ENCODE measurements at regions not wholly inside any gene's neighbourhood (a gene's known extent, or its start where the extent isn't known, plus 50 kb on each side); places are given as distances from the start of the nearest gene placed in this dataset.
"Not testable (repeated sequence)": the region's sequence is repeated elsewhere in the genome, so short reads cannot be mapped to it uniquely, and the experiment has no call there.

DNA sequence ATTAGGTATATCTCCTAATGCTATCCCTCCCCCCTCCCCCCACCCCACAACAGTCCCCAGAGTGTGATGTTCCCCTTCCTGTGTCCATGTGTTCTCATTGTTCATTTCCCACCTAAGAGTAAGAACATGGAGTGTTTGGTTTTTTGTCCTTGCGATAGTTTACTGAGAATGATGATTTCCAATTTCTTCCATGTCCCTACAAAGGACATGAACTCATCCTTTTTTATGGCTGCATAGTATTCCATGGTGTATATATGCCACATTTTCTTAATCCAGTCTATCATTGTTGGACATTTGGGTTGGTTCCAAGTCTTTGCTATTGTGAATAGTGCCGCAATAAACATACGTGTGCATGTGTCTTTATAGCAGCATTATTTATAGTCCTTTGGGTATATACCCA, 140.7 kb downstream of the SDHAF3 start:
- H3K9ac ChIP-seq (replicated peaks in 1 of 4; ENCODE audit: extremely low read depth in 1 of 4, low read depth in 3 of 4, low read length in 3 of 4); H2BK120ac ChIP-seq (replicated peaks; ENCODE audit: low read depth, low read length): not testable (repeated sequence)
- WGBS, 2 experiments (ENCODE audit: extremely low coverage in 1 of 2, insufficient coverage in 1 of 2, insufficient read length in 1 of 2, insufficient replicate concordance in 2 of 2, low coverage in 1 of 2, low lambda C conversion rate in 2 of 2, missing lambda C conversion rate in 1 of 2): 93% methylated on average over 1 of the region's 3 CpGs; no CpG with 5 or more reads in 1 of the 2 experiments

More for the DNA sequence above, 140.7 kb downstream of the SDHAF3 start:
- H2BK20ac ChIP-seq (ENCODE audit: low read length); H2BK12ac ChIP-seq (ENCODE audit: low read depth, low read length); H3K56ac ChIP-seq (replicated peaks; ENCODE audit: insufficient read length, low read depth, low read length); H3K23me2 ChIP-seq (ENCODE audit: low read depth, low read length); H3K4me2 ChIP-seq (ENCODE audit: insufficient read depth in 1 of 2, low read depth in 2 of 2, low read length in 2 of 2); H3K4ac ChIP-seq (replicated peaks; ENCODE audit: insufficient read length, low read depth, low read length); H3K14ac ChIP-seq (ENCODE audit: insufficient read length); CTCF ChIA-PET (ENCODE audit: partially characterized antibody); H4K91ac ChIP-seq (replicated peaks; ENCODE audit: insufficient read length, low read length); H2BK15ac ChIP-seq (ENCODE audit: low read length); H3K27ac ChIP-seq (ENCODE audit: low read depth, low read length); H3K23ac ChIP-seq (ENCODE audit: insufficient read length); H4K5ac ChIP-seq (ENCODE audit: insufficient read length, low read depth, low read length); H3K4me3 ChIP-seq (ENCODE audit: extremely low read depth in 1 of 4, insufficient read depth in 2 of 4, low read depth in 3 of 4, low read length in 4 of 4); H3K79me1 ChIP-seq (ENCODE audit: low read depth, low read length); H2AK5ac ChIP-seq (ENCODE audit: low read depth, low read length); DNase-seq (ENCODE audit: low read depth in 1 of 2, low spot score in 2 of 2); H4K20me1 ChIP-seq (replicated peaks in 1 of 2; ENCODE audit: control insufficient read depth in 1 of 2, insufficient read depth in 2 of 2, low read length in 2 of 2); H3K18ac ChIP-seq (ENCODE audit: extremely low read depth, low read length); H2BK5ac ChIP-seq (ENCODE audit: low read depth, low read length); H3K9me3 ChIP-seq (ENCODE audit: insufficient read depth in 2 of 2, low read depth in 1 of 2, low read length in 1 of 2); H4K8ac ChIP-seq (ENCODE audit: extremely low read depth, insufficient read depth, low read length); FAIRE-seq; H3K27me3 ChIP-seq (replicated peaks in 1 of 4; ENCODE audit: control insufficient read depth in 3 of 4, extremely low read depth in 1 of 4, insufficient read depth in 3 of 4, low read length in 3 of 4); H3K79me2 ChIP-seq (ENCODE audit: control insufficient read depth in 1 of 2, insufficient read depth in 2 of 2, low read length in 2 of 2); H3K4me1 ChIP-seq (replicated peaks in 1 of 4; ENCODE audit: control insufficient read depth in 3 of 4, insufficient read depth in 4 of 4, low read length in 3 of 4); H3K36me3 ChIP-seq (ENCODE audit: control insufficient read depth in 2 of 4, insufficient read depth in 4 of 4, low read length in 3 of 4); H2AFZ ChIP-seq (ENCODE audit: low read length); POLR2A ChIA-PET (ENCODE audit: partially characterized antibody): not testable (repeated sequence)
